HK-2 (cell line): ENCODE measurements at regions not wholly inside any gene's neighbourhood (a gene's known extent, or its start where the extent isn't known, plus 50 kb on each side); places are given as distances from the start of the nearest gene placed in this dataset.
"Not testable (repeated sequence)": the region's sequence is repeated elsewhere in the genome, so short reads cannot be mapped to it uniquely, and the experiment has no call there.

ENCODE experiments used
- DNase-seq: peaks from one replicate; pipeline ENCODE4 v3.0.0-alpha.2; 2018; ENCODE audit not compliant: unreplicated experiment

GRCh38 chr6:78665819-78666218, 201.5 kb upstream of the IRAK1BP1 start:
- not testable (repeated sequence) for DNase-seq

GRCh38 chr6:78666764-78667163, 200.6 kb upstream of the IRAK1BP1 start:
- no peak for DNase-seq

- DNase-seq, result no peak
Observed at GRCh38 chr6:78670156-78670555, 197.2 kb upstream of the IRAK1BP1 start.

- no peak for DNase-seq
Observed at GRCh38 chr6:78670802-78671201, 196.5 kb upstream of the IRAK1BP1 start.

DNA sequence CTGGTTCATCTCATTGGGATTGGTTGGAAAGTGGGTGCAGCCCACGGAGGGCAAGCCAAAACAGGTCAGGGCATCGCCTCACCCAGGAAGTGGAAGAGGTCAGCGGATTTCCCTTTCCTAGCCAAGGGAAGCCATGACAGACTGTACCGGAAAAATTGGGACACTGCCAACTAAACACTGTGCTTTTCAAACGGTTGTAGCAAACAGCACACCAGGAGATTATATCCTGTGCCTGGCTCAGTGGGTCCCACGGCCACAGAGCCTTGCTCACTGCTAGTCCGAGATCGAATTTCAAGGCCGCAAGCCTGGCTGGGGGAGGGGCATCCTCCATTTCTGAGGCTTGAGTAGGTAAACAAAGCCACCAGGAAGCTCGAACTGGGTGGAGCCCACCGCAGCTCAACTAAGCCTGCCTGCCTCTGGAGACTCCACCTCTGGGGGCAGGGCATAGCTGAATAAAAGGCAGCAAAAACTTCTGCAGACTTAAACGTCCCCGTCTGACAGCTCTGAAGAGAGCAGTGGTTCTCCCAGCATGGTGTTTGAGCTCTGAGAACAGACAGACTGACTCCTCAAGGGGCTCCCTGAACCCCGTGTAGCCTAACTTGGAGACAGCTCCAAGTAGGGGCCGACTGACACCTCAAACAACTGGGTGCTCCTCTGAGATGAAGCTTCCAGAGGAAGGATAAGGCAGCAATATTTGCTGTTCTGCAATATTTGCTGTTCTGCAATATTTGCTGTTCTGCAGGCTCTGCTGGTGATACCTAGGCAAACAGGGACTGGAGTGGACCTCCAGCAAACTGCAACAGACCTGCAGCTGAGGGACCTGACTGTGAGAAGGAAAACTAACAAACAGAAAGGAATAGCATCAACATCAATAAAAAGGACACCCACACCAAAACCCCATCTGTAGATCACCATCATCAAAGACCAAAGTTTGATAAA, 191.0 kb upstream of the IRAK1BP1 start:
- not testable (repeated sequence) for DNase-seq

DNA sequence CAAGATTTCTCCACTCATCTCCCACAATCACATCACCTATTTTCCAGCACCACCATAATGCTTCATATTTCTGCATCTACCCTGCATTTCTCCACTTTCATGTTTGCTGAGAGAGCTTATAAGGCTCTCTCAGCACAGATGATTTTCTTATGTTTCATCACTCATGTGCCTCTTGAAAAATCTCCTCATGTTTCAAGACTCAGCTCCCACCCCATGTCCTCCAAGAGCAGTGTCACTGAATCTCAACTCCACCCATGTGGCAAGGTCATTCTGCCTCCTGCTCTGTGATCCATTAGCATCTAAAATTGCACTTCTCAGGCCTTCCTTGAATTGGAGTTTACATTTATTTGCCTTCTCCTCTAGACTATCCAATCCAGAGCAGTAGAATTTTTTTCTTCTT, 178.7 kb upstream of the IRAK1BP1 start:
- DNase-seq, result no peak

- no peak for DNase-seq
Observed at GRCh38 chr6:78693835-78694234, 173.5 kb upstream of the IRAK1BP1 start.

- DNase-seq, result not testable (repeated sequence)
Observed at GRCh38 chr6:78694628-78695027, 172.7 kb upstream of the IRAK1BP1 start.

- no peak for DNase-seq
Observed at GRCh38 chr6:78700991-78701390, 166.4 kb upstream of the IRAK1BP1 start.

GRCh38 chr6:78701407-78701806, 165.9 kb upstream of the IRAK1BP1 start:
- DNase-seq, result no peak

GRCh38 chr6:78709021-78709420, 158.3 kb upstream of the IRAK1BP1 start:
- no peak for DNase-seq

GRCh38 chr6:78713564-78713963, 153.8 kb upstream of the IRAK1BP1 start:
- no peak for DNase-seq

DNA sequence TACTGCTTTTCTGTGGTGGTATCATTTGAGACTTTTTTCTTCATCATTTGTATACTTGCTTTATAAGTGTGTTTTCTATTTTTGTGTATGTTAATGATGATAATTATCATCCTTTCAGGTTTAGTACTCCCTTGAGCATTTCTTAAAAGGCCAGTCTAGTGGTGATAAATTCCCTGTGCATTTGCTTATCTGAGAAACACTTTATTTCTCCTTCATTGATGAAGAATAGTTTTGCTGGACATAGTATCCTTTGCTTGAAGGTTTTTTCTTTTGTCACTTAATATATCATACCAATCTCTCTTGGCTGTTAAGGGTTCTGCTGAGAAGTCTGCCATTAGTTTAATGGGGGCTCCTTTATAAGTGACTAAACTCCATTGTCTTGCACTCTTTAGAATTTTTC, 123.2 kb upstream of the IRAK1BP1 start:
- no peak for DNase-seq

DNA sequence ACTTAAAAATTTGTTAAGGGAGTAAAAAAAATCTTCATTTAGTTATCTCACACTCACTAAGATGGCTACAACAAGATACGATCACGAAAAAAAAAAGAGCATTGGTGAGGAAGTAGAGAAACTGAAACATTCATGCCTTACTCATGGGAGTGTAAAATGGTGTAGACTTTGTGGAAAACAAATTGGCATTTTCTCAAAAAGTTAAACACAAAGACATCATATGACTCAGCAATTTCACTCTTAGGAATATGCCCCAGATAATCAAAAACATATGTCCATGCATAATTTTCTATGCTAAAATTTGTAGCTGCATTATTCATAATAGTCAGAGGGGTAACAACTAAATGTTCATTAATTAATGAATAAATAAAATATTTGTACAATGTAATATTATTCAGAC, 120.9 kb upstream of the IRAK1BP1 start:
- no peak for DNase-seq

DNA sequence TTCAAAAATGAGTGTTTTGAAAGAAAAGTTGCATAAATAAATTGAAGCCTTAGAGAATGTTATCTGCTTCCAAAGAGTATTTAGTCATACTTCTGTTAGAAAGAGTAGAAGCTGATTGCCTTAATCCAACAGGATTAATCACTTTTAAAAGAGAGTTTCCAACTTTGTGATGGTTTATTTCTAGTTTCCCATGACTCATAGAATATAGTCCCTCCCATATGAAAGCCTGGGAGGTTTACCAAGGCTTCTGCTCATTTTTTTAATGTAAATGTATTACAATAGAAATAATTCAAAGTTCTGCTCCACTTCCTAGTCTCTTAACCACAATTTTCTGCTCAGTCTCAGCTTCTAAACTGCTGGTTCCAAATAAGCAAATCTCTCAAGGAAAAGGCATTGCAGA, 118.0 kb upstream of the IRAK1BP1 start:
- DNase-seq, result no peak

DNA sequence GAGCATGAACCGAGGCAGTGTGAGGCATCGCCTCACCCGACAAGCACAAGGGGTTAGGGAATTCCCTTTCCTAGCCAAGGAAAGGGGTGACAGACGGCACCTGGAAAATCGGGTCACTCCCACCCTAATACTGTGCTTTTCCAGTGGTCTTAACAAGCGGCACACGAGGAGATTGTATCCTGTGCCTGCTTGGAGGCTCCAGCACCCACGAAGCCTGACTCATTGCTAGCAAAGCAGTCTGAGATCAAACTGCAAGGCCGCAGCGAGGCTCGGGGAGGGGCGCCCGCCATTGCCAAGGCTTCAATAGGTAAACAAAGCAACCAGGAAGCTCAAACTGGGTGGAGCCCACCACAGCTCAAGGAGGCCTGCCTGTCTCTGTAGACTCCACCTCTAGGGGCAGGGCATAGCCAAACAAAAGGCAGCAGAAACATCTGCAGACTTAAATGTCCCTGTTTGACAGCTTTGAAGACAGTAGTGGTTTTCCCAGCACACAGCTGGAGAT, 109.0 kb upstream of the IRAK1BP1 start:
- DNase-seq, result not testable (repeated sequence)

DNA sequence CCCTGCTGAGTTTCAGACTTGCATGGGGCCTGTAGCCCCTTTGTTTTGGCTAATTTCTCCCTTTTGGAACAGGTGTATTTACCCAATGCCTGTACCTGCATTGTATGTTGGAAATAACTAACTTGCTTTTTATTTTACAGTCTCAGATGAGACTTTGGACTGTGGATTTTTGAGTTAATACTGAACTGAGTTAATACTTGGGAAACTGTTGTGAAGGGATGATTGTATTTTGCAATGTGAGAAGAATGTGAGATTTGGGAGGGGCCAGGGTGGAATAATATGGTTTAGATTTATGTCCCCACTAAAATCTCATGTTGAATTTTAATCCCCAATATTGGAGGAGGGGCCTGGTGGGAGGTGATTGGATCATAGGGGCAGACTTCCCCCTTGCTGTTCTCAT, 99.1 kb upstream of the IRAK1BP1 start:
- DNase-seq, result no peak

GRCh38 chr6:78770765-78771164, 96.6 kb upstream of the IRAK1BP1 start:
- DNase-seq, result no peak

DNA sequence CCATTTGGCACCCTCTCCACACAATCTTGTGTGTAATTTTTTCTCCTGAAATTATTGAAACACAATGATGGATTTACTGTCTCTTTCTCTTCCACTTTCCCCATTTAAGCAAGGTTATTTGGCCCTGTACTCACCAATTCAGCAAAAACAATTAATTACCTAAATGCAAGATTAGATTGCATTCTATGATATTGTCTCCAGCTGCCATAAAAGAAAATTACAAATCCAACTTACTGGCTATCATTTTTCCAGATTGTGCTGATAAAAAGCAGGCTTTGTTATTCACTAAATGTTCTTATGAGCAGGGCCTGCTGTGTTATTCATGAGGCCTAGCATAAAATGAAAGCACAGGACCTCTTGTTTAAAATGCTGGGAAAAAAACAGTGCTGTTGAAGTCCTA, 95.8 kb upstream of the IRAK1BP1 start:
- DNase-seq, result no peak

- DNase-seq, result peak; percentile 15
Observed at GRCh38 chr6:78781001-78781400, 86.3 kb upstream of the IRAK1BP1 start.

GRCh38 chr6:78783366-78783765, 84.0 kb upstream of the IRAK1BP1 start:
- DNase-seq, result not testable (repeated sequence)

DNA sequence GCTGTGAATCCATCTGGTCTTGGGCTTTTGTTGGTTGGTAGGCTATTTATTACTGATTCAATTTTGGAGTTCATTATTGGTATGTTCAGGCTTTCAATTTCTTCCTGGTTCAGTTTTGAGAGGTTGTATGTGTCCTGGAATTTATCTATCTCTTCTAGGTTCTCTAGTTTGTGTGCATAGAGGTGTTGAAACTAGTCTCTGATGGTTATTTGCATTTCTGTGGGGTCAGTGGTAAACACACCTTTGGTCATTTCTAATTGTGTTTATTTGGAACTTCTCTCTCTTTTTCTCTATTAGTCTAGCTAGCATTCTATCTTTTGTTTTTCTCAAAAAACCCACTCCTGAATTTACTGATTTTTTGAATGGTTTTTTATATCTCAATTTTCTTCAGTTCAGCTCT, 70.1 kb upstream of the IRAK1BP1 start:
- no peak for DNase-seq

GRCh38 chr6:78799682-78800081, 67.7 kb upstream of the IRAK1BP1 start:
- DNase-seq, result no peak
